Pons (tissue), 1 donor: ENCODE measurements at regions not wholly inside any gene's neighbourhood (a gene's known extent, or its start where the extent isn't known, plus 50 kb on each side); places are given as distances from the start of the nearest gene placed in this dataset.

ENCODE experiments used
- DNase-seq: peaks from one replicate; pipeline ENCODE4 v3.0.0-alpha.2; 2016; ENCODE audit warnings: low spot score

DNA sequence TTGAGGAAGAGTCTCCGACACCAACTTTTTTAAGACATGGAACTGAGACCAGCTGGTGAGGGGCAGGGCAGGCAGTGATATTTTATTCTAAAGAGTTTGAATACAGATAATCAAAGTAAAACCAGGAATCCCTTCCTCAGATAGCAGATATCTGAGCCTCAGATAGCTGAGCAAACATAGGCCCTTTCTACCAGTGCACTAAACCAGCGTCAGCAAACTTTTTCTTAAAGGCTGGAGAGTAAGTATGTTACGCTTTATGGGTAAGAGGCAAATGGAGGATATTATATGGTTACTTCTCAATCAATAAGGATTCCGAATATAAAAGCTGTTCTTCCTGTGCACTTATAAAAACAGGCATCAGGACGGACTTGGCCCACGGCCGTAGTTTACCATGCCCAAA is 73.9 kb downstream of the WNT5A start:
- DNase-seq, result no peak

DNA sequence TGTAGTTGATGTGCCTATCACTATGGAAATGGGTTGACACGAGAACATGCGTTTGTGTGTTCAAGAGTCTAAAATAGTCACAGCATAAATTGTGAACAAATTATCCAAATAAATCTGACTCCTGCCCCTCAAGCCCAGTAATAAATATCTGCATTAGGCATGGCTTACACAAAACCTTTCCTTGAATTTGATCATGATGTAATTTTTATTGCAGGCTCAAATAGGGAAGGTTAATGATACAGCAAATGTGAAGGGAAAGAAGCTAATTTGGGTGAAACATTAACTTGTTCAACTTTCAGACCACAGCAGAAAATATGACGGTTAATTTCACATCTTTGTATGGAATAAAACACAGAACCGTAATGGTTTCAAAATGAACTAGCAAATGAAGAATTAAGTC is 74.6 kb downstream of the WNT5A start:
- no peak for DNase-seq

DNA sequence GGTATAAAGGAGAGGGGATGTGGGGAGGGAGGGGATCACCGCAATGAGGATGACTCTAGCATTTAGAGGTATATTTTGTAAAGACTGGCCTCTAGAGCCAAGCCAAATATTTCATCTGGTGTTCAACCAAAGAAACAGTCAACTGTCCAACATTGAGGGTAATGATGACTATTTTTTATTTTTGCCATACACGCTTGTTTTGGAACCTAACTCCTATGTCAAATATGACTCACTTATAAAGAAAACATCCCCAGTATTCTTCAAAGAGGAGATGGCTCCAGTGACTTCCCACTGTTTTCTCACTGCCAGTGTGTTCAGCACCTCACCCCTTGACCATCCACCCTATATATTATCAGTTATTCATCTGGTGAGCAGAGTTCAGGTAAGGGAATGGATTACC is 77.3 kb downstream of the WNT5A start:
- no peak for DNase-seq

DNA sequence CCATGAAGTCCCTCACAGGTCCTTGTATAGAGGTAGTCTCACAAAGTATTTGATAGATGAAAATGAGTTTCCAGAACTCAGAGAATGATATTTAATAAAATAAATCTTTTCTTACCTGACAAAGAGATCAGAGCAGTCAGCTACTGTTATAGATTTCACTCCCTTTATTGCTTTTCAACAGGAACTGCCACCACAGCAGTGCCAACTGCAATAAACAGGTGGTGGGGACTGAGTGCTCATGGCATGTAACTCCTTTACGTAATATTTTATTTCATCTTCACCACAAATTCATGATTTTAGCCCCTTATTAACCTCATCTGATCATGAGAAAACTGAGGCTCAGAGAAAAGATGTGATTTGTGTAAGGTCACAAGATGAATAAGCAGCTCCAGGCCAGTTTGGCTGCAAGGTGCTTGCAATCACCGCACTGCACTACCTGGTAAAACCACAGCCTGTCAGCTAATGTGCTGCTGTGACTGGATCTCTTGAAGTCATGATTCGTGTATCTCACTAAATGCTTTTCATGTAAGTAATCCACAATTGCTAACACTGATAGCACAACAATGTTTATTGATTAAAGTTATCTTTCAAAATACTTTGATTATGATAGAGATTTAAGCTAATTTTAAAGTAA is 78.8 kb downstream of the WNT5A start:
- no peak for DNase-seq

DNA sequence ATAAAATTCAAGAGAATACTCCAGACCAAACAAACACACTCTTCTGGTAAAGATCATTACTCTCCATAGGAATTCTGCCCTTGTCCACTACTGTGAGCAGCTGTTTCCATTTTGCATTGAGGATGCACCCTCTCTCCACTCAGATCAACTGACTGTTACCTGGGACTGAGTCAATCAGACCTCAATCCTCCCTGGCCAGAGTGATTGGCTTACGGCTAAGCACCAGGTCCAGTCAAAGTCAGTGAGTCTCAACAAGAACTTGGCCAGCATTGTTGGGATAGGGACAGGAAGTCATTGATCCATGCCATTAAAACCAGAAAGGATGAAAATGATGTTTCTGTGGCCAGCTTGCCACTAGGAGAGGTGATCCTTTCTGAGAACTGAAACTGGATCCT is 79.7 kb downstream of the WNT5A start:
- DNase-seq, result no peak

DNA sequence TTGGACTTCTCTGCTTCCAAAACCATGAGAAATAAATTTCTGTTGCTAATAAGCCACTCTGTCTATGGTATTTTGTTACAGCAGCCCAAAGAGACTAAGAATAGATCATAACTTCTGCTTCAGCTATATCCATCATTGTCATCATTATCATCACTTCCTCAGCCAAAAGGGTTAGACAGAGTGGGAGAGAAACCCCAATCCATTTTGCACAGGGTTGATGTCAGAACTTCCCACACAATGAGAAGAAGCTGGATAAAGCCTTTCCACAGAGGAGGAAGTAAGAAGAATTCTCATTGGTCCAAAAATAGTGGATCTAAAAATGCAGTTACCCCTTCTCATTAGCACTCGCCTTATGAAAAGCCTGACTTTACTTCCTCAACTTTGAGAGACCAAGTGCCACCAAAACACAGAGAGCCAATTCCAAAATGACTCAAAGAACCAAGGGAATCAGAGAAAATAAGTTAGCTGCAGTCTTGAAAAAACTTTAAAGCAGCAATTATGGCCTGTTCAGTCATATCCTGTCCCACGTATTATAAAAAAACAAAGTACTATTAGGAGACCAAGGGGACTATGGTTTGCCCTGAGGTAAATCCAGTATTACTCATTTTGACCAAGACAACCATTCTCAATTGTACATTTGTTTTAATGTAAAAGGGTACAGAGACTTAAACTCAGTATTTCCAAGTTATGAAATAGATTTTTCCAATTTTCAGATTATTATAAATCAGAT is 80.2 kb downstream of the WNT5A start:
- no peak for DNase-seq

DNA sequence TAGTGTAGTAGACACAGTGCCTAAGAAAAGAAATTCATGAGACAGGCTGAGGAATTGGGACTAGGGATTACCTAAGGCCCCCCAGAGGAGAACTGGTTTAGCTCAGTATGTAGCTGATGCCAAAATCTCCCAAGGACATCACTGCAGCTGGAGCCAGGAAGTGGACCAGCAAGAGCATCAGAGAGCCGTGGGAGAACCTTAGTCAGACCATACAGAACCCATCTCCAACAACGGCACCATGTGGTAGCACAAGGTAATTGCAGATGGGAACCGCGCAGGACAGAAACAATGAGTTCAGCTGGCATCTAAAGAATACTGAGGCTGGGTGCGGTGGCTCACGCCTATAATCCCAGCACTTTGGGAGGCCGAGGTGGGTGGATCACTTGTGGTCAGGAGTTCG is 81.7 kb downstream of the WNT5A start:
- DNase-seq, result no peak

DNA sequence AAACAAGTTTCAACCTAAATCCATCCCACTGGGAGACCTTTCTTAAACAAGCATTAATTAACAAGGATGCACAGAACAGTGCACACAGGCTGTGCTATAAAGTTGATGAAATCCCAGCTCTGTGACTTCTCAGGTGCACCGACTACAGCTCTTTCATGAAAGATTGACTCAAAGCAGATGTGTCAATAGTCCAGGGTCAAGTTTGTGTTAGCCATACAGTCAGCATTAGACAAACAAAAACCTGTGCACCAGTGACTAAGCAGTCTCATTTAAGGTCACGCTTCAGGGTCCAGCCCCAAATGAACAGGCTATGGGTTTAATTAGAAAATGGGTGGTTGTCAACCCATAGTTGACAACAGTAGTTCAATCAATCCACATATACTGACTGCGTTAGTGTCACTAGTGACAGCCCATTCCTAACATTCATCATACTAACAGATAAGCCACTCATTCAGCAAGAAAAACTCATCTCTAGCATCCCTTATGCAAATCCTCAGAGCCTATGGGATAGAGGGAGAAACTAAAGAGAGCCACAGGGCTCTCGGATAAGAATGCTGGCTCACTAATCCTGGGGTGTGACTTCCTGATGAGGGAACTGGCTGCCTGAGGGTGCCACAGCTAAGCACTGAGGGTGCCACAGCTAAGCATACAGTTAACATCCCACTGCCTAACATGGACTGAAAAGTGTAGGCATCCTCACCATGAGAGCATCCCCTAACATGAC is 84.1 kb downstream of the WNT5A start:
- no peak for DNase-seq

DNA sequence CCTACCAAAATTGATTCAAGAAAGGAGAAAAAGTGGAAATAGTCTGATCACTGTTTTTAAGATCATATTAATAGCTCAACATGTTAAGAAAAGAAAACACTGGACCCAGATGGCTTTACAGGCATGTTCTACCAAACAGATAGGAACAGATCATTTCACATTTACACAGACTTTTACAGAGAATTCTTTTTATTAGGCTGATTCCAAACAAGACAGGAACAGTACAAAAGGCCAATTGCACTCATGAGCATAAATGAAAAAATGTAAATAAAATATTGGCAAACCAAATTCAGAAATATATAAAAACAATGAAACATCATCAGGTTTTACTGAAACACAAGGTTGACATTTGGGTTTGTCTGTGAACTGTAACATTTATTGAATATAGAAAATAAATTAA is 106.5 kb downstream of the WNT5A start:
- no peak for DNase-seq

DNA sequence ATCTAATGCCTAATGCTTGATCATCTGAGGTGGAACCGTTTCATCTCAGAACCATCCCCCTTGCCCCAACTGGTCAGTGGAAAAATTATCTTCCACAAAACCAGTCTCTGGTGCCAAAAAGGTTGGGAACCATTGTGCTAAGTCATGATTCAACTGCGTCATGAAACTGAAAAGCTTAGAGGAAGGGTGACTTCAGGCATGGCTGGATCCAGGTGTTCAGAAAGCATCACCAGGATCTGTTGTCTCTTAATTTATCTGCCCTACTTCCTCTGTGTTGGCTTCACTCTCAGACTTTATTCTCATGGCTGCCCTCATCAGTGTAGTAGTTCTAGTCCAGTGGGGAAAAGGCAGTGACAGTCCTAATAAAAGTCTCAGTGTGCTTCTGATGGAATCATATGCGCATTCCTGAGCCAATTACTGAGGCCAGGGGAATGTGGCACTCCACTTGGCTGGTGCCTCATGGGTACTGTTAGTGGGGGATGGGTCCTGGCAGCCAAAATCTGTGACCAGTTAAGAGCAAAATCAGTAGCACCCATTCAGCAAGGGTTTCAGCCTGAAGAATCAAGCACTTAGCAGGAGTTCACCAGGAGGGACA is 110.3 kb downstream of the WNT5A start:
- no peak for DNase-seq

DNA sequence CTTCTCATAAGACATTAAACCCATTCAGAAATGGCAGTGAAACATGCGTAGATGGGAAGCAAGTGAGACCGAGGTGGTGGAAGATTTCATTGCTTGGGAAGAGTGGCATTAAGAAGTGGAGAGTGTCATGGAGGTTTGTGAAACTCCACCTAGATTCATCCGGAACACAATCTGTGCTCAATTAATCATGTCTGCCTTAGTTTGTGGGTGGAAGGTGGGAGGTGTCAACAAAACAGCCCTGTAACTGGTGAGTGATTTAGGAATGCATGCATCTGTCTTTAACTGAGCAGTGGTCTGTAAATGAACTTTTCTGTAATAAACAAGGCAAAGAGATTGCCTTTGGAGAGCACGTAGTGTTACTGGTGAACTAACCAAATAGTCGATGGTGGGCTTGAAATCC is 113.7 kb downstream of the WNT5A start:
- no peak for DNase-seq

DNA sequence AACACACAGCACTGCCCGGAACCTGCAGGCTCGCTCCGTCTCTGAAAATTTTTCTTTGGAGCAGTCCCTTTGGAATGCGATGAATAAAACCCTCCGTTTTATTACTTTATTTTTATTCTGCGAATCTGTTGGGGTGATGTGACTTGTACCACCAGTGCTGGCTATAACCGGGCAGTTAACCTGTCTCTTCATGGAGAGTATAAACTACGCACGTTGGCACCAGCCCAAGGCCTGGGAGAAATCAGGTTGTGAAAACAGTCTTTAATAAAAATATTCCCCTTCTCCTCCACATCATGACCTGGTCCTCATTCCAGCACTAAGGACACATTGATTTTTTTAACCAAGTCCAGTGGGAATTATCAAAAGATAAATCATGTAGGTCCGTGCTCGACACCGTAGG is 116.8 kb downstream of the WNT5A start:
- DNase-seq, result no peak

DNA sequence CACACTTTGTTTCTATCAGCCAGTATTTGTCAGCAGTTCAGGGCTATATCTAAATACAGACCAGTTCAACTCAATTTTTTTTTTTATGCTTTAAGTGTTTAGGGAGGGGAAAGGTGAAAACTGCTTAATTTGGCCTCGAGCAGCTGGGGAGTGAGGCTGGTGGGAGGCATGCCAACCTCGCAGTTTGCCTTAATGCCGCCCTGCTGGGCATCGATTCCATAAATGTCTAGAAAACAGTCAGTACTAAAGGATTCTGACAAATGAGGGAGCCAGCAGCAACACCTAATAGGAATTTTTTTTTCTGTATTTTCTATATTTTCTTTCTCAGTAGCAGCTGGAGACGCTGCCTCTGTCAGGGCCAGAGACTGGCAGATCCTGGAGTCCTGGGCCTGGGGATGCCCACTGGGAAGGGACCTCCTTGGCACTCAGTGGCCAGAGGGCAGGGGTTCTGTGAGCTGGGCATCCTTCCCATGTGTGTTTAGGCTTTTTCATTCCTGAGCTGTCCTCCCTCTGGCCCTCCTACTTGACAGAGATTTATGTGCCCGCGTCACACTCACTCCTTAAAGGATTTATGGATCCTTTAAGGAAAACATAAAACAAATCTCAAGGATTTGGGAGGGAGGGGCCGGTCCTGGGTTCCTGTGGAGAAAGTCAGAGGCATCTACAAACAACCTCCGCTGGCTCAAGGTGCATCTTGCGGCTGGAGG is 117.8 kb downstream of the WNT5A start:
- DNase-seq, result no peak

DNA sequence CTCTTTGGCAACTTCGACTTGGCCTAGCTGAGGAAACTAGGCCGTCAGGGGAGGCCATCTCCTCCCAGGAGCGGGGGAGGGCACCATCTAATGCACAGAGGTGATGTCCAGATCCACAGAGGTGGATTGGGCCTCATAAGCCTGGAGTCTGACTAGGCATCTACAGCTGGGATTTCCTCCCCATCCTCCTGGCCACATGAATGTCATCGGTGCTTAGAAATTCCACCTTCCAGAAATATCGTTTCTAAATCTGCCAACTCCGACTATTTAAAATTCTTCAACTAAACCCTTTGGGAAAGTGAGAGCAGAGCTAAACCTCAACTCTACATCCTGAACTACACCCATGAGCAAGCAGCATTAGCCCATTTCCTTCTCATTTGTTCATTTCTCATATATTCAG is 118.7 kb downstream of the WNT5A start:
- DNase-seq, result no peak

DNA sequence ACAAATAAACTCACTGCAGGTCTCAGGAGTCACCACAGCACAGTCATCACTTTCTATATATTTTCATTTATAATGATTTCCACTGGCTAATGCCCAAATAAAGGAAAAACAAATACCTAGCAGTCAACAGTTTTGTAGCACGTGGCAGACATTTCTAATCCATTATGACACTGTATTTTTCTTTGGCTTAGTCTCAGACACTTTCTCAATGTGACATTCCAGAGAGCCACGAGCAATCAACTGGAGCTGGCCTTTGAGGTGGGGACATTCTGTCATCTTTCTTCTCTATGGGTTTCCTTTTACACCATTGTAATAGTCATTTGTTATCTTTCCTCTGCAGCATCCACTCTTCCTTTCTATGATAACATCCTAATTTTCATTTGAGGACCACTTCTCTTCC is 119.7 kb downstream of the WNT5A start:
- DNase-seq, result no peak

DNA sequence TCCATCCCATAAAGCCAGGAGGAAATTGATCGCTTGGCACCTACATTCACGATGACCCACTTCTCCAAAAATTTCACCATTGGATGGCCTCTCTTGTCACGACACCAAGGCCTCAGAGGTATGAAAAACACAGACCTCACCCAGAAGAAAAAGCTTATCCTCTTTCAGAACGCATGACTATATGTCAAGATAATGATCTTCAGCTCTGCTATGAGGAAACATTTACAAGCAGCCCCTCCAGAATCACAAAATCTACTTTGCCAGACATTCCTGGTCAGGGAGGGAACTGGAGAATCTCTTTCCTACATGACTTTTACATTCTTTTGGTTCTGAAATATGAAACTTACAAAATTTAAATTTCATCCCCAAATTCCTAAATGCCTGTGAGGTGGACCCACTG is 122.7 kb downstream of the WNT5A start:
- no peak for DNase-seq

DNA sequence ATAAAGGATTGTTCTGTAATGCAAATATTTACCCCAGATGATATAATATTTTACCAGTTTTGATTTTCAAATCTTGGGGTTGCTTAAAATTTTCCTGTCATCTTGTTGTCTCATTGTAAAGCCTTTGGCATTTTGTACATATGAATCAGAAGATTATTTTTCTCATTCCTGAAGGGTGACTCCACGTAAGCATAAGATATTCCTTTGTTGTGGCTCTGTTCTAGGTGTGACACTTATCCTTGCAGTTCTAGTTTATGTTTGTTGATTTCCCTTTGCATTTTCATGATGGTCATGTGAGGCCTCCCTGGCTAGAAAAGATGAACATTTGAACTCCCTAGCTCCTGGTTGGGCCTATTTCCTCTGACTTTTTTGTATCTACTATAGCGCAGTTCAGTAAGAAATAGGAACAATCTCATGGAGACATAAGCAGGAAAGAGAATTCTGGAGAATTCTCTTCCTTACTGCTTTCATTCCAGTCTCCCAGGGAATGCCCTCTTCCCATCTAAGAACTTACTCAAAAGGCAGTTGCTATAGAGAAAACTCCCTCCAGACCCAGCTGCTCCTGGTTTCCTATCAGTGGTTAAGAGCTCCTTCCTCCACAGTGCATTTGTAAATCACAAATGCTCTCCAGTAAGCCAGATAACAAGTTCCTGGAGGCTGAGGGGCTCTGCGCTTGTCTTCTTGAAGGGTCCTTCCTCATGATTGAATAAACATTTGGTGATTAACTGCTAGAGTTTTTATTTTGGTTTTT is 124.7 kb downstream of the WNT5A start:
- DNase-seq, result no peak

DNA sequence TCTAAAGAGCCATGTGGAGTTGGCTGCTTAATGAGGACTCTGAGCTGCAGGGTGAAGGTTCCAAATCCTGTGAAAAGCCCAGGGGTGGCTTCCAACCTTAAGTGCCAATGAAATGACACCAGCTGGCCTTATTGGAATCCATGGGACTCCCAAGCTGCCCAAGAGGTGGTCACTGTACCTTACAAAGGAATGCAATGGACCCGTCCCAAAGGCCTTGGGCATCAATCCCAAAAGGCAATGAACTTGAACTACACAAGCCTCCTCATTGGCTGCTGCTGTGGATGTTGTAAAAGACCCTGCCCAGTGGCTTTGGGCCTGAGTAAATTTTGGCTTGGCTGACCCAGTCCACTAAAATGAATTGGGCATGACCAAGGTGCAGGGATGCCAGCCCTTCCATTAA is 129.3 kb downstream of the WNT5A start:
- DNase-seq, result peak; percentile 7

DNA sequence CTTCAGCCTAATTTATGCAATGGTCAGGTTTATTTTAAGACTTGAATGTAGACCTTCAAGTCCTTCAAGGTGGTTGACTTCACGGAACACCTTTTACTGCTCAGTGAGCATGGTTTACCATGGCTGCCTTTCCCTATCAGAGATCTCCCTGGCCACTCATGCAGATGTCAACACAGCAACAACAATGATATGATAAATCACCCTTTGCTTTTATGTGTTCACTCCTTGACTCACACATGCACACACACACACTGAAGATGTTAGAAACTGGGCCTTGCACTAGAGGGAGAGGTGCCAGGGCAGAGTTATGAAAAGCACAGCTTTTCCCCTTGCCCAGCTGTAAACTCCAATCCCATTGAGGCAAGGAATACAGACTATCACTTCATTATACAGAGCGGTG is 134.4 kb downstream of the WNT5A start:
- no peak for DNase-seq

DNA sequence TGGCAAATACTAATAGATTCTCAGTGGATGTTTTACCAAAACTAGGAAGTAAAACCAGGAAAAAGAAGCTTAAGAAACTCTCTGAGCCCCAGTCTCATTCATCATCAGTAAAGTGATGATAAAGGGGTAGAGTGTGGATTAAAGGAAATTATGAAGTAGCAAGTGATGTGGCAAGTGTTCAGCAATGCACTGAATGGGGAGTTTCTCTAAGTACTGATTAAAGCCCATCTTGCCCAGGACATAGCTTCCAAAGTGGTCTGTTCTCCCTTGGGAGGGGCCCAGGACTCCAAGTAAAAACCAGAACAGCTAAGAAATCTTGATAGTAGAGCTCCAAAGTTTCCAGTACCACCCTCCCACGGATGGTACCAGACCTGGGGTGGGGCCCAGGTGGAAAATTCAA is 137.3 kb downstream of the WNT5A start:
- no peak for DNase-seq

DNA sequence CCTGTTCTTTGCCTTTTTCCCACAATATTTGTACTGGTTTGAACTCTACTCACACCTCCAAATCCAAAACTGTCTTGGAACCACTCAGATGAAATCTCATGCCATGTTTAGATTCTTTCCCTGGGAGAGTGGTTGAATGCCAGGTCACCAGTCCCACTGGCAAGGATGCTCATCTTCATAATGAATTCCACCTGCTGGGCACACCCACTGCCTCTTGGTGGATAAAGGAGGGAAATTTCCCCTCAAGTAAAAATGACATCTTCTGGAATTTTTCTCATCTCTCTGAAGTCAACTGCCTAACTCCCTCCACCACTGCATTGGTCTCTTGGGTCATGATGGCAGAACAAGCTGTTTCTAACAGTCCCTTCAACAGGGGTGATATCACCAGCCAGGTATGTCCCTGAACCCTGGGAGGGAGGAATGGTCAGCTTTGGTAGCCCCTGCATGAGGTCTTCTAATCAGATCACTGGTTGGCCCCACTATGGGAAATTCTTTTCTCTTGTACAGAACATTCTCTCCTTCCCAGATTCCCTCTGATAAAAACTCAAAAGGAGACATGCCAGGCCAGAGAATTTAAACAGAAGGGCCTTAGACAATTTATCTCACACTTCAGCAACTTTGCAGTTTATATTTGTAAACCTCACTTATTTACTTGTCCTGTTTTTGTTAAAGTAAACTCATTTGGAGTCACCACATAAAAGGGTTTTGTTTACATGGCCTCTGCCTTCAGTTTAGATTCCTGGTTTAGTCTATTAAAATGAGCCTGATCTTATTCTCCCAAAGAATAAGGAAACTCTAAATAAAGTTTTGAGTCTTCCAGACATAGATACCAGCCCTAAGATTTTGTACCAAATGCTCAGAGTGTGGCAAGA is 143.4 kb downstream of the WNT5A start:
- no peak for DNase-seq
